Suprapubic skin (tissue), 4 donors: ENCODE measurements at regions not wholly inside any gene's neighbourhood (a gene's known extent, or its start where the extent isn't known, plus 50 kb on each side); places are given as distances from the start of the nearest gene placed in this dataset.

Experiments
- POLR2A ChIP-seq, 2 donors: fragments of 450-650 bp; IDR thresholded peaks; one replicate each; pipeline ENCODE4 v1.6.1; 2017; ENCODE audit warnings: antibody characterized with exemption in 2 of 2, mild to moderate bottlenecking in 2 of 2, moderate library complexity in 2 of 2
- POLR2AphosphoS5 ChIP-seq, 3 donors: sonication (generic); formaldehyde crosslinking; IDR thresholded peaks; one replicate each; pipeline ENCODE4 v1.6.1; 2017; ENCODE audit warnings: antibody characterized with exemption in 3 of 3
- TF ChIP-seq, protein P1 (sequence below), 2 donors: fragments of 200-600 bp in 1 of 2; fragments of 450-650 bp in 1 of 2; sonication (generic) in 1 of 2; IDR thresholded peaks; one replicate each; pipeline ENCODE4 v1.5.1; 2016 to 2019; ENCODE audit warnings: antibody characterized with exemption in 2 of 2, mild to moderate bottlenecking in 1 of 2, moderate library complexity in 1 of 2

GRCh38 chr6:168956884-168957730, 296.5 kb downstream of the THBS2 start:
- TF ChIP-seq POLR2A (IDR thresholded peaks at IDR 0.05) (no peak), POLR2AphosphoS5 (IDR thresholded peaks at IDR 0.05) (no peak)
- TF ChIP-seq, protein P1, sequence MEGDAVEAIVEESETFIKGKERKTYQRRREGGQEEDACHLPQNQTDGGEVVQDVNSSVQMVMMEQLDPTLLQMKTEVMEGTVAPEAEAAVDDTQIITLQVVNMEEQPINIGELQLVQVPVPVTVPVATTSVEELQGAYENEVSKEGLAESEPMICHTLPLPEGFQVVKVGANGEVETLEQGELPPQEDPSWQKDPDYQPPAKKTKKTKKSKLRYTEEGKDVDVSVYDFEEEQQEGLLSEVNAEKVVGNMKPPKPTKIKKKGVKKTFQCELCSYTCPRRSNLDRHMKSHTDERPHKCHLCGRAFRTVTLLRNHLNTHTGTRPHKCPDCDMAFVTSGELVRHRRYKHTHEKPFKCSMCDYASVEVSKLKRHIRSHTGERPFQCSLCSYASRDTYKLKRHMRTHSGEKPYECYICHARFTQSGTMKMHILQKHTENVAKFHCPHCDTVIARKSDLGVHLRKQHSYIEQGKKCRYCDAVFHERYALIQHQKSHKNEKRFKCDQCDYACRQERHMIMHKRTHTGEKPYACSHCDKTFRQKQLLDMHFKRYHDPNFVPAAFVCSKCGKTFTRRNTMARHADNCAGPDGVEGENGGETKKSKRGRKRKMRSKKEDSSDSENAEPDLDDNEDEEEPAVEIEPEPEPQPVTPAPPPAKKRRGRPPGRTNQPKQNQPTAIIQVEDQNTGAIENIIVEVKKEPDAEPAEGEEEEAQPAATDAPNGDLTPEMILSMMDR (IDR thresholded peaks at IDR 0.05), result peak; percentile 59 to 80
